HCT116 (cell line): ENCODE measurements at regions not wholly inside any gene's neighbourhood (a gene's known extent, or its start where the extent isn't known, plus 50 kb on each side); places are given as distances from the start of the nearest gene placed in this dataset.

ENCODE experiments used
- CBX3 ChIP-seq: IDR thresholded peaks from 2 replicates; pipeline ENCODE4 v1.6.1; 2012; ENCODE audit warnings: low read depth
- CEBPB ChIP-seq: IDR thresholded peaks from 2 replicates; pipeline ENCODE4 v1.6.1; 2012; ENCODE audit warnings: low read depth
- ELF1 ChIP-seq: IDR thresholded peaks from 2 replicates; pipeline ENCODE4 v1.6.1; 2012; ENCODE audit warnings: low read depth, borderline replicate concordance
- EZH2 ChIP-seq: fragments of 200-600 bp; sonication (generic); IDR thresholded peaks from 2 replicates; pipeline ENCODE4 v1.6.1; 2017; ENCODE audit warnings: antibody characterized with exemption, mixed run types
- EZH2phosphoT487 ChIP-seq: fragments of 200-600 bp; IDR thresholded peaks from 2 replicates; pipeline ENCODE4 v1.6.1; 2018; ENCODE audit warnings: antibody characterized with exemption, borderline replicate concordance
- FOSL1 ChIP-seq: IDR thresholded peaks from 2 replicates; pipeline ENCODE4 v1.6.1; 2012; ENCODE audit warnings: low read depth
- JUND ChIP-seq: IDR thresholded peaks from 2 replicates; pipeline ENCODE4 v1.6.1; 2012
- POLR2A ChIP-seq: IDR thresholded peaks from 2 replicates; pipeline ENCODE4 v1.7.0; 2011; ENCODE audit warnings: borderline replicate concordance; ENCODE audit not compliant: insufficient read depth, insufficient read length; ENCODE audit errors: extremely low read depth
- POLR2AphosphoS5 ChIP-seq: IDR thresholded peaks from 2 replicates; pipeline ENCODE4 v1.6.1; 2011; ENCODE audit warnings: mild to moderate bottlenecking, low read depth, low read length, moderate library complexity
- RAD21 ChIP-seq: IDR thresholded peaks from 2 replicates; pipeline ENCODE4 v1.6.1; 2012; ENCODE audit warnings: low read depth, mild to moderate bottlenecking
- SIN3A ChIP-seq: IDR thresholded peaks from 2 replicates; pipeline ENCODE4 v1.6.1; 2012; ENCODE audit warnings: low read depth
- YY1 ChIP-seq: IDR thresholded peaks from 2 replicates; pipeline ENCODE4 v1.6.1; 2011; ENCODE audit warnings: low read length, low read depth, moderate library complexity, mild to moderate bottlenecking; ENCODE audit not compliant: insufficient replicate concordance; ENCODE audit errors: extremely low read depth
- TF ChIP-seq, protein P1 (sequence below), 3 experiments: fragments of 200-600 bp in 1 of 3; sonication (generic) in 1 of 3; IDR thresholded peaks in 2 of 3; conservative IDR thresholded peaks in 1 of 3; 2 replicates each; pipeline ENCODE4 v1.5.1; 2012 to 2017; ENCODE audit warnings: low read depth in 2 of 3, low read length in 2 of 3, antibody characterized with exemption in 1 of 3, borderline replicate concordance in 1 of 3, control low read depth in 1 of 3, mild to moderate bottlenecking in 1 of 3, mixed read lengths in 1 of 3, mixed run types in 1 of 3, moderate library complexity in 1 of 3; ENCODE audit not compliant: insufficient read depth in 1 of 3
- TF ChIP-seq, protein P2 (sequence below): IDR thresholded peaks from 2 replicates; pipeline ENCODE4 v1.6.1; 2012

DNA sequence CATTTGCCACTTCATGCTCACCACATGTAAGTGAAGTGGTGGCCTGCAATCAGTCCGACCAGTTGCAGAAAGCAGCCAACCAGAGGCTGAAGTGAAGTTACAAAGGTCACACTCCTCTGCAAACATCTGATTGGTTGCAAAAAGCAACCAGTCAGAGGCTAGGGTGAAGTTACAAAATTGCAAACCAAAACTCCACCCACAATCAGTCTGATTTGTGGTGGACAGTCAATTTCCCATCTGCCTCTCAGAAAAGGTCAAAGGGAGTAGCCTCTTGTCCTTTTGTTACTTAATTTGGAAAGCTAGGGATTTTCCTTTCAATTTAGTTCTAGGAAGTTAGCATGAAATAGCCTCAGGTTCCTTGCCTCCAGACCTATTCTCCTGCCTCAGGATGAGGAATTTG, 185.0 kb downstream of the UXS1 start:
- TF ChIP-seq POLR2A (no peak), YY1 (no peak), RAD21 (no peak), CEBPB (no peak), EZH2 (no peak), CBX3 (no peak), JUND (no peak), ELF1 (no peak), FOSL1 (no peak), EZH2phosphoT487 (no peak), POLR2AphosphoS5 (no peak), SIN3A (no peak)
- TF ChIP-seq, protein P1, sequence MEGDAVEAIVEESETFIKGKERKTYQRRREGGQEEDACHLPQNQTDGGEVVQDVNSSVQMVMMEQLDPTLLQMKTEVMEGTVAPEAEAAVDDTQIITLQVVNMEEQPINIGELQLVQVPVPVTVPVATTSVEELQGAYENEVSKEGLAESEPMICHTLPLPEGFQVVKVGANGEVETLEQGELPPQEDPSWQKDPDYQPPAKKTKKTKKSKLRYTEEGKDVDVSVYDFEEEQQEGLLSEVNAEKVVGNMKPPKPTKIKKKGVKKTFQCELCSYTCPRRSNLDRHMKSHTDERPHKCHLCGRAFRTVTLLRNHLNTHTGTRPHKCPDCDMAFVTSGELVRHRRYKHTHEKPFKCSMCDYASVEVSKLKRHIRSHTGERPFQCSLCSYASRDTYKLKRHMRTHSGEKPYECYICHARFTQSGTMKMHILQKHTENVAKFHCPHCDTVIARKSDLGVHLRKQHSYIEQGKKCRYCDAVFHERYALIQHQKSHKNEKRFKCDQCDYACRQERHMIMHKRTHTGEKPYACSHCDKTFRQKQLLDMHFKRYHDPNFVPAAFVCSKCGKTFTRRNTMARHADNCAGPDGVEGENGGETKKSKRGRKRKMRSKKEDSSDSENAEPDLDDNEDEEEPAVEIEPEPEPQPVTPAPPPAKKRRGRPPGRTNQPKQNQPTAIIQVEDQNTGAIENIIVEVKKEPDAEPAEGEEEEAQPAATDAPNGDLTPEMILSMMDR (IDR thresholded peaks at IDR 0.05 in 2 of 3, conservative IDR thresholded peaks at IDR 0.05 in 1 of 3; ENCODE audit: borderline replicate concordance in 1 of 3, insufficient read depth in 1 of 3, low read depth in 2 of 3, low read length in 2 of 3), result no peak
- TF ChIP-seq, protein P2, sequence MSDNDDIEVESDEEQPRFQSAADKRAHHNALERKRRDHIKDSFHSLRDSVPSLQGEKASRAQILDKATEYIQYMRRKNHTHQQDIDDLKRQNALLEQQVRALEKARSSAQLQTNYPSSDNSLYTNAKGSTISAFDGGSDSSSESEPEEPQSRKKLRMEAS, result no peak
